NT2/D1 (cell line): ENCODE measurements at regions not wholly inside any gene's neighbourhood (a gene's known extent, or its start where the extent isn't known, plus 50 kb on each side); places are given as distances from the start of the nearest gene placed in this dataset.

Experiments used
- SUZ12 ChIP-seq: IDR thresholded peaks from 2 replicates; pipeline ENCODE4 v1.6.1; 2011; ENCODE audit not compliant: insufficient read length, insufficient read depth; ENCODE audit errors: extremely low read depth
- YY1 ChIP-seq: IDR thresholded peaks from 2 replicates; pipeline ENCODE4 v1.6.1; 2011; ENCODE audit not compliant: insufficient read length, insufficient read depth
- ZNF274 ChIP-seq: IDR thresholded peaks from 2 replicates; pipeline ENCODE4 v1.6.1; 2011; ENCODE audit warnings: mild to moderate bottlenecking, low read depth, low read length

GRCh38 chr11:34793666-34794065, 122.5 kb downstream of the APIP start:
- TF ChIP-seq ZNF274: no peak
- no peak for TF ChIP-seq YY1
- TF ChIP-seq SUZ12: no peak
